HG03342 (cell line): ENCODE measurements at regions not wholly inside any gene's neighbourhood (a gene's known extent, or its start where the extent isn't known, plus 50 kb on each side); places are given as distances from the start of the nearest gene placed in this dataset.
A peak's percentile ranks its signal among the peaks of the same experiment; 100 is the strongest.

Experiments used
- ATAC-seq: cut with Tn5 transposase; IDR thresholded peaks from one replicate; pipeline ENCODE4 v1.9.1; 2021; ENCODE audit warnings: mild to moderate bottlenecking, moderate library complexity; ENCODE audit not compliant: unreplicated experiment

GRCh38 chr9:107208121-107208520 lies 75.0 kb upstream of the RAD23B start:
- ATAC-seq, result no peak

GRCh38 chr9:107210775-107211174 lies 72.3 kb upstream of the RAD23B start:
- ATAC-seq, result no peak

DNA sequence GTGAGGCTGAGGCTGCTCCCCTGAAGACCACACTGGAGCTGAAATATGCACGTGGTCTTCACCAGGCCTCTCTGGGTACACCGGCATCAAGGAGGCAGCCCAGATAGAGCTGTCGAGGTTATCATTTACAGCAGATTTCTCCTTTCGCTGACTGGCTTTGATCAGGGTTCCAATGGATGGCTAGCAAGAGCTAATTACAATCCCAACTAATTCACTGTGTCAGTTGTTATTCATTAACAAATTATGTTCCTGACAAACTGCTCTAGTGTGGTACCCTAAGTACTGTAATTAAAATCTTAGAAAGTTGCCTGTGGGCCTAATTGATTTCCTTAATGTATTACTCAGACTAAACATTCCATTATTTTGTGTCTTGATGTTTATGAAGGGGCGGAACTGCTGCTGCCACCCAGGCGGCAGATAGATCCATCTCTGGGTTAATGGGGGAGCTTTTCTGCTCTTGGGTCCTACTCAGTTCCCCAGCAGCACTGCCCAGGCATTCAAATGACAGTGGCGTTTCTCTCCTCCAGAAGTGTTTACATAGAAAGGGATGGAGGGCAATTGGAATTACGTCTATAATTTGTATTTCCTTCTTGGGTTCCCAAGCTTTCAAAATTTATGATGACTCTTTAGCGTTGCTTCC lies 71.7 kb upstream of the RAD23B start:
- no peak for ATAC-seq

GRCh38 chr9:107212613-107213012 lies 70.5 kb upstream of the RAD23B start:
- ATAC-seq, result no peak

DNA sequence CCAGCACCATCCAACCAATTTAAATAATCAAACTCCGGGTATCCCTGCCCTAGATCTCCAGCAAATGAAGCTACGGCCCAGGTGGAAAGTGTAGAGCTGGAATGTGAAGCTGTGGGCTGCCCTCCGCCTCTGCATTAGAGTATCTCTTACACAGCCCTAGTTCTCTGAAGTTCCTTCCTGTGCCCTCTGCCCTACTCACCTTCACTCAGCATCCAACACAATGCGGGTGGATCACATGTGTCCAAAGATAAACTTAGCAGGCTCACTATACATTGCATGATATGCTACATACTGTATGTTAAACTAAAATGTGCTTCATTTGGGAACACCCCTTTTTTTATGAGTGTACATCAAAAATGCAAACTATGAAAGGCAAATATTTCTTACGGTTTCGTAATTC lies 70.0 kb upstream of the RAD23B start:
- peak; percentile 5 for ATAC-seq

DNA sequence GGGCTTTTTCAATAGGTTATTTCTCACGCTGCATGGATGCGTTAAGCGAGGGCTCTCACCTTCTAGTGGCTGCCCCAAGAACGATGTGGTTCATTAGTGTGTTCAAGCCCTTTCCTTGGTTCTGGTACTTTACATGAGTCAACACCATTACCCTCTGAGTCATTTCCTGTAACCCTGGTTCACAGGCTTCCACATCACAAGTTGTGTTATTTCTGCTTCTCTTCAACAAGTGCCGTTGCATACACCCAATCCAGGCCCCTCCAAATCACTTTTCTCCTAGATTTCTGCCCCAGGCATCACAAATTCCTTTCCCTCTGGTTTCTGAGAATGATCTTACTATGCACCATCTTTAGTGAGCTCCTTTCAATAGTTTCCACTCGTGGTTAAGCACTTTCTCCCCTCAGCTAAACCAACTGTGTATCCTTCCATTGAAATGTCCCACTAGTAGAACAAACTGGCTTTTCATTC lies 69.5 kb upstream of the RAD23B start:
- peak; percentile 94 for ATAC-seq

GRCh38 chr9:107214381-107214780 lies 68.7 kb upstream of the RAD23B start:
- ATAC-seq, result no peak

DNA sequence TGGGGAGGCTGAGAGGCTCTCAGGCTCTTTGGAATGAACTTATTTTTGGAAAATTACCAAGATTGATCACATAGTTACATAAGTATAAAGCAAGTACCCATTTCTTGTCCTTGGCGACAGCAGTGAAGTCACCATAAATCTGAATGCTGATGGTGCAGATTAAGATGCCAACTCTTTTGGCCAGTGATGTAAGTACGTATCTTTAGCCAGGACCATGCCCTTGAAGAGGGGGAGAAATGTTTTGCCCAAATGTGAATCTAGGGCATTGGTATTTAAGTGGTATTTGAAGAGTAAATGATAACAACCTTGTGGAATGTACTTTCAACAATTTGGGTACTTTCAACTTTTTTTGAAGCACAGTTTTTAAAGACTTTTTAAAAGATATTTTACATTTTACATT lies 68.2 kb upstream of the RAD23B start:
- no peak for ATAC-seq

DNA sequence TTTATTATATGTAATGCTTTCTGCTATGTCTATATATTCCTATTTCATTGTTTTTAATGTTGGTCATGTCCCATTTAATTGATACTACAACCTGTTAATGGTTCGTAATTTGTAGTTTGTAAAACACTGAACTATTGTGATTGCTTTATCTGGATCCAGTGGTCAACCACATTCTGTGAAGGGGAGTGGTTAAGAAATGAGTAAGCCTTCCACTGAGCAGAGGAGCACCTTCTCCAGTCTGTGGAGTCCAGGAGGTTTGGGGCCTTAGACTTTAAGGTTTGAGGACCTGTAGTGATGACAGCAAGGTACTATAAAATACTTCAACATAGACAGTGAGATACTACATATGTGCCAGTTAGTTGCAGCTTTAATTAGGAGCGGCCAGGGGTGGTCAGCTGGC lies 67.7 kb upstream of the RAD23B start:
- no peak for ATAC-seq

GRCh38 chr9:107216329-107216728 lies 66.8 kb upstream of the RAD23B start:
- no peak for ATAC-seq

DNA sequence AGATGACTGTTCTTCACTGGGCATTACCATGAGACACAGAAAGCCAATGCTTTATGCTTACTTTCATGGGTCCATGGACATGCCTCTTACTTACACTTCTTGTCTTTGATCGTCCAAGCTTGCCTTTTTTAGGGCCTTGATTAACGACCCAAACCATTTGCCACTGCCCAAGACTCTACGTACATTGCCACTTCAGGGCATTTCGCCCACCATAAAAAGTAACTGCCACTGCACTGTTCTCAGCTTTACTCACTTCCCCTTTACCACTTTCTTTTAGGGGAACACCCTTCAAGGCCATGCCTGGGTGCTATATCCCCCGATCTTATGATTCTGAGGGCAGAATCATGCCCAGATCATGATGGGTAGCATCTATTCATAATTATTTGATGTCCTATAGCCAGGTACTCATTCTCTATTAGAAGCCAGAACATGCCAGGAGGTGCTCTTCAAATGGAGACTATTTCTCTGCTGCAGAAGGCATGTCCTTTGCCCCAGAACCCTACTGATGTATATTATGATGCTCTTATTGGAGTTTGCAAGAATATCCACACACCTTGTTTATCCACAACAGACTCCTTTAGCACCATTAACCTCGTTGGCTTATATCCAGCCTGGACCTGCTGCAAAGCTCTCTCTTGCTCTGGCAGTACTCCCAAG lies 64.1 kb upstream of the RAD23B start:
- ATAC-seq, result peak; percentile 82

DNA sequence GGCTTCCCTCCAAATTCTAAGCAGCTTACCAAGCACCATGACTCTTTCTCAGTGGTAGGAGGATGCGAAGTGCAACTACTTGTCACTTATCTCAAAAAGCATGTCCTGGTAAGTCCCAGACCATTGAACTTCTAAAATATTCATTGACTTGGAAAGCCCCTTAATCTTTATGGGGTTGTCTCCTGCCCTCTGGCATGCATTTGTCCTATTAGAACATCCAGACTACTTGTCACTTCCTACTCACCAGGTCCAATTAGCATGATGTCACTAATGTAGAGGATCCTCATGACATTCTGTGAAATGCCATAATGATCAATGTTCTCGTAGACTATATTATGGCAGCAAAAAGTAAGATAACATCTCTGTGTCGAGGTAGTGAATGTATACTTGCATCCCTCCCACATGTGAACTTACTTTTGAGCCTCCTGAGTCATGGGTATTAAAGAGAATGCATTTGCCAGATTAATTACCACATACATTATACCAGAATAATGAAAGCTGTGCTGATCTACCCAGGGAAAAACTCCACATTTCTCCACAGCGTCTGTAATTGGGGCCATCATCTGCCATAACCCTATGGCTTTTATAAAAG lies 63.5 kb upstream of the RAD23B start:
- ATAC-seq, result peak; percentile 43

GRCh38 chr9:107221321-107221720 lies 61.8 kb upstream of the RAD23B start:
- ATAC-seq, result no peak

DNA sequence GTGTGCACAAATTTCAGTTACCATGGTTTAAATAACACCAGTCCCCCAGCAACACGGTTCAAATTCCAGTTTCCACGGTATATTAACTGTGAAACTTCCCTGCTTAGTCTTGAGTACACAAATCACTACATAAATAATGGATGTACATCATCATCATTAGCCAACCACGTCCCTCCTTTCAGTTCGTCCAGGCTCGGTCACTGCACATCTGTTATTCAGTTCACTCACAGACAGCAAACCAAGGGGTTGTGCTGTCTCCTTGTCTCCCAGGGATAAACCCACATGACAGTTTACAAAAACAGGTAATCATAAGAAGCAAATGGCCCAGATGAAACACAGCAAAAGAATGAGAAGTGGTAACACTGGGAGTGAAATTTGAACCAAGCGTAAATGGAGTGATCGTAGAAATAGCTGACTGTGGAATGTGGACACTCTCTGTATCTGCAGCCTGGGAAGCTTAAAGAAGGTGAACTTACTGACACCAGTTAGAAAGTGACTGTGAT lies 61.0 kb upstream of the RAD23B start:
- ATAC-seq, result no peak

DNA sequence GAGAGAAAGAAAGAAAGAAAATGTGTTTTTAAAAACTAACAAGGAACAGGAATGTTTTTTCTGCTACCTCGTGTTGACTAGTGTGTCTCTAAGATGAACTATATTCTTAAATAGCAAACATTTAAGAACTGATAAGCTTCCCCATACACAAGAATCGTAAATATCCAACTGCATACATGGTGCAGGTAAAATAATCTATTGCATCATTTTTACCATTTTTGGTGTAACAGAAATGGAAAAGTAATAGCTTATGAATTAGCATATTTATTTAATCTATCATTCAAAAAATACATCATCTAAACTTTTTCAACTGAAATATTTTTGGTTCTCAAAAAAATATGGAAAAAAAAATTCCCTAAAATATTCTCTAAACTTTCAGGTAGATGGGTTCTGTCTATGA lies 59.7 kb upstream of the RAD23B start:
- ATAC-seq, result no peak

GRCh38 chr9:107224252-107224651 lies 58.8 kb upstream of the RAD23B start:
- no peak for ATAC-seq

DNA sequence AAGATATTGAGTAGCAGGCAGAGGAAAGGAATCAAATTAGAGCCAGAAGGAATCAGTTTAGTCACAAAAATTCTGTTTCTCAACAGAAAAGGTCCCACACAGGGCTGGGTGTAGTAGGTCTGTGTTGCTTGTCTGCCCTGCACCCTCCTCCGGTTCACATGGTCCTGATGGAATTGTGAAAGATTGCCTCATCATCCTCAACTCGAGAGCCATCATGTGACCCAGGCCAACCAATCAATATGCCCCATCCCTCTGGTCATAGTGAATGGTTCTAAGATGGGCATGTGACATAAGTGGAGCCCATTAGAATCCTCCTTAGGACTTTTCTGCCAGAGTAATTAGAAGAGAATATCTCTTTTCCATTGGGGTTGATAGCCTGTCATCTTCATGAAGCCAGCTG lies 56.7 kb upstream of the RAD23B start:
- no peak for ATAC-seq

DNA sequence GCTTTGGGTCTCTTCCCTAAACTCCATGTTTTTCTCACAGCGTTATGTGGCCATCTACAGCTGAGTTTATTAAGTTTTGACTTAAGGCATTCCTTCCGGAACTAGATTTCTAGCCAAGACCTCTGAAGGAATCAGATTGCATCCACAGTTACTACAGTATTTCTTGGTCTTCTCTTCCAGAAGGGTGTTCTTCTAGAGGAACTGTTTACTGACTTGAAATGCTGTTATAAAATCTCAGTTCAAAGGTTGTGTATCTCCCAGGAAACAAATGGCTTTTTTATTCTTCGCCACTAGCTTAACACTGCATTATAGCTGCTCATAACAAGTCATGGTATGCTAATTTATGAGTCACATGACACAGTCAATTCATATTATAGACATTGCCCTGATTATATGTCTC lies 55.3 kb upstream of the RAD23B start:
- ATAC-seq, result no peak

DNA sequence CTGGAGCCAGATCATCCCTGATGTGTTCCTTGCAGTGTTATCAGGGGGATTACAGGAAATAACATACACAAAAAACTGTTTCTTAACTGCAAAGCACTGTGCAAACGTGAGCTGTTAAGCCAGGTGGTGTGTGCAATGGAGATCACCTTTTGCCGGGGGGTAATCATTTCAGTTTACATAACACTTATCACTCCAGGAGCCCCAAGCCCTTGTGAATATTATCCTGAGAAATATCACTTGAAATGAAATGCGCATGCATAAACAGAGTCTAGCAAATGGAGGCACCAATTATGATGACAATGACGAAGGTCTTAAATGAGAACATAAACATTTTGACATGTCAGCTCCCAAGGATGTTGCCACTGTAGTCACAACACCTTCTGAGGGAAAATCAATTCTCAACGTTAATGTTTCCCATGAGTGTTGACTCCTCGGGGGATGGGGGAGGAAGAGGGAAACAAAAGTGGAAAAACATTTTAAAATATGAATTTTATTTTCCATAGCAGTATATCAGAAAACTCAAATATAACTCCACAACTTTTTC lies 54.5 kb upstream of the RAD23B start:
- no peak for ATAC-seq

- no peak for ATAC-seq
These were observed 53.8 kb upstream of the RAD23B start for GRCh38 chr9:107229241-107229741.
